Sciatic nerve (tissue), 2 donors: ENCODE measurements at regions not wholly inside any gene's neighbourhood (a gene's known extent, or its start where the extent isn't known, plus 50 kb on each side); places are given as distances from the start of the nearest gene placed in this dataset.

Experiments used
- ATAC-seq: fragments of 200-7000 bp; cut with Tn5 transposase; one replicate; pipeline ENCODE4 v1.9.1; 2020; ENCODE audit warnings: mild to moderate bottlenecking, moderate library complexity
- DNase-seq: peaks from one replicate; pipeline ENCODE4 v3.0.0-alpha.2; 2020; ENCODE audit warnings: low spot score
- intact Hi-C: fragments of 100-400 bp; cut with DNase I; formaldehyde crosslinking; loops from one replicate; pipeline ENCODE4 v1.14.2; 2022
- donor health status: DM: no; HTN: no; CAD: no.
- donor health status: DM: no; HTN: no; CAD: no.

DNA sequence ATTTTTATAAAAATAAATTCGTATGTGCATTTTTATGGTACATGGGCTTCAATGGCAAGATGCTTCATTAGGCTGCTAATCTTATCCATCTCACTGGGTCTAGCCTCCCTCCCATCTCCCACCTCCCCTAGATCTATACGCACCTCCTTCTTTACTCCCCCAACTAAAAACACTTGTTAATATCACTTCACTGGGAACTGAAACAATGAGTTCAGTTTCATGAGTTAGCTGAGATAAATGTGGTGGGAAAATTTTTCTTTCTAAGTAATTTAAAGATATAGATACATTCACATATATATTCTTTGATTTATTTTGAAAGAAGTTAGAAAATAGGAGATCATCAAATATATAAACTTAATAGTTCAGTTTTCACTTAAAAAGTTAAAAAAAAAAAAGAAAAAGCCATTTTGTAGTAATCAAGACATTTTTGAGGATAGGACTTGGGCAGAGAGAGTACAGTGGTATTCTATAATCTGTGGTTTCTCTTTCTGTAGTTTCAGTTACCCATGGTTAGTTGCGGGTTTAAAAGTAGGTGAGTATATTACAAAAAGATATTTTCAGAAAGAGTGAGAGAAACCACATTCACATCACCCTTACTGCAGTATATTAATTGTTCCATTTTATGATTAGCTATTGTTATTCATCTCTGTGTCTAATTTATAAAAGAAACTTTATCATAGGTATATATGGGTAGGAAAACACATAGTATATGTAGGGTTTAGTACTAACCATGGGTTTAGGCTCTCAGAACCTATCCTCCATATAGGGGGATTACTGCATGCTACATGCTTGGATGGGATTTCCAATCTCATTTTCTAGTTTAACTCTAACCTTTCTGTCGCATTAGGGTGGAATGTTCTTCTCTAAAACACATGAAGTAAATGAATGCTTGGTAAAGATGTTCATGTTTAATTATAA is 316.0 kb upstream of the CBLB start:
- ATAC-seq (no peak), DNase-seq (no peak)
- intact Hi-C loops = no loop called here

DNA sequence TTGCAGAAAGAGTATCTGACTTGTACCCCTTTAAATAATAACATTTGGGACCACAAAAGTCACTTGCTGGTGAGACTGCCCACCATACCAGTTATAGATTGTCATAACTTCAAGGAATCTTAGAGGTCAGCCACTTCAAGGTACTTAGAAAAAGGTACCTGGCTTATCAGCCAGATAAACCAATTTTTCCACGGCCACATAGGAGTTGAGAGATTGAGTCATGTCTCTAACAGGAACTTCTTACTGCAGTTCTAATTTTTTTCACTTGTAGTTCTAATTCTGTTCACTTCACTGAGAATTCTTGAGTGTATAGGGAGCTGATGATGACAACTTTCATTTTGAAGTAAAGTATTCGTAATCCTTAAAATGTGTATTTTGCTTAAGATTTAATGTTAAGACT is 317.1 kb upstream of the CBLB start:
- DNase-seq = no peak
- intact Hi-C loops = no loop called here
- no peak for ATAC-seq

DNA sequence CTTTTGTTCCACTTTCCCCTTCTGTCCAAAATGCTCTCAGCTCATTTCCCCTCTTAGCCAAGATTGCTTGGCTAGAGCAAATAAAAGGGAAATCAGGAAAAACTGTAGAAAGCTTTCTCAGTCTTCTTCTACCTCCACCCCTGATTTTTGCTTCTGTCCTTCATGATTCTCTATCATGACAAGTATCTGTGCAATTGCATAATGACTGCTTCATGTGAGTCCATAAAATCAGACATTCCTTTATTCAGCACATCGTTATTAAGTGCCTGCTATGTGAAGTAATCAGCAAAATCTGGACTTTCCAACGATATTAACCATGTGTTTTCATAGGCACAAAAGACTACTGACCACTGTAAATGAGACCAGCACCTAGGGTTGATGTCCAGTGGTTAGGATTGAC is 321.5 kb upstream of the CBLB start:
- intact Hi-C loops = no loop called here
- no peak for ATAC-seq
- no peak for DNase-seq

DNA sequence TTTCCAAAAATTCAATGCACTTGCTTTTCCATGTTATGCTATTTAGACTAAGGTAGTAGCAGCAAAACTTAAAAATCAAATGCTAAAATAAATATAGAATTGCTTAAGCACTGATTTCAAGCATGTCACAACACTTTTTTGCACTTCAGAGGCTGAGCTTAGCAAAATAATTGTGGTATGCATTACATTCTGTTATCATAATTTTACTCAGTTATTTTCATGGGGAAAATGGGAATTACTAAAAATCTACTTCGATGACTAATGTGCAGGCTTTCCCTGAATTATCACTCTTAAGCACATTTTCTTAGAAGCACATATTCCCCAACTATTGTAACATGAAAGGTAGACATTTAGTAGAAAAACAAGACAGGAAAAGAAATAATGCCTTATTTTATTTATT is 322.4 kb upstream of the CBLB start:
- no peak for ATAC-seq
- no peak for DNase-seq
- intact Hi-C loops = no loop called here

DNA sequence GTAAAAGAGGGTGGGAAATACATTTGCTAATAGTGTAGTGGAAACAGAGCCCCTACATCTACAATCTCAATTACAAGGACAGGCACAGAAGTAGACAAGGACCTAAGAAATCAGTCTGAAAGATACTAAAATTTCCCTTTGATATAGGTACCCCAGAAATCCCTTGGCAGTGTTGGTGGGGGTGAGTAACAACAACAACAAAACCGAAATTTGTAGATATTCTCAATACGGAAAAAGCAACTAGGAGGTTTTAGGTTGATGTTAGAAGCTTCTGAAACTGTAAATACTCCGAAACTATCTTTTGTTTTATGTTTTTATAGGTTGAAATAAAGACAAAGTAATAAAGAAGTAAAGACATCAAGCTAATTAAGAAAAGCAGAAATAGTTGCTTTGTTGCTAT is 323.1 kb upstream of the CBLB start:
- DNase-seq (no peak), ATAC-seq (no peak)
- intact Hi-C loops = no loop called here

DNA sequence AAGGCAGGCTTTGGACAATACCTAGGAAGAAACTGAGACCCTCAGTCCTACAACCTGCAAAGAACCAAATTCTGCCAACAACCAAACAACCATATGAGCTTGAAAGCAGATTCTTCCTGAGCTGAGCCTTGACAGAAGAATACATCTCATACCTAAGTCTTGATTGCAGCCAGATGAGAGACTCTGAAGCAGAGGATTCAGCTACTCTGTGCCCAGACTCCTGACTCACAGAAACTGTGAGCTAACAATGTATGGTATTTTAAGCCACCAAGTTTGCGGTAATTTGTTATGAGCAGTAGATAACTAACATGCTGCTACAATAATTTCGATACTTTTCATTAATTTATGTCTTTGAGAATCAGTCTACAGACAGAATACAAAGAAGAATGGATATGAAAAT is 325.1 kb upstream of the CBLB start:
- intact Hi-C loops = no loop called here
- DNase-seq = no peak
- ATAC-seq = no peak

DNA sequence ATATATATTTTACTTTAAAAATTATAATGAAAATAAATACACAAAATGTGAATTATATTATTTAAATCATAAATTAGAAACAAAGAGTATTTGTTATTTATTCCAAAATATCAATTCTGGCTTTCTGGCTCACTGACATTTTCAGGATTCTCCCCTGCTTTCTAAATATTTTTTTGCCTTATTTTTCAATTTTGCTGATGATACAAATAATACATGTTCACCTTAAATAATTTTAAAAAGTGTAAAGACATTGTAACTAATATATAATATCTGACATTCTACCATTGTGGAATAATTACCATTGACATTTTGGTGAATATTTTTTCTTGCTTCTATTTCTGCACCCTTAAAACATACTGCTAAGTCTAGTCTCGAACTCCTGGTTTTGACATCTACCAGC is 325.9 kb upstream of the CBLB start:
- ATAC-seq (no peak), DNase-seq (no peak)
- intact Hi-C loops = no loop called here

DNA sequence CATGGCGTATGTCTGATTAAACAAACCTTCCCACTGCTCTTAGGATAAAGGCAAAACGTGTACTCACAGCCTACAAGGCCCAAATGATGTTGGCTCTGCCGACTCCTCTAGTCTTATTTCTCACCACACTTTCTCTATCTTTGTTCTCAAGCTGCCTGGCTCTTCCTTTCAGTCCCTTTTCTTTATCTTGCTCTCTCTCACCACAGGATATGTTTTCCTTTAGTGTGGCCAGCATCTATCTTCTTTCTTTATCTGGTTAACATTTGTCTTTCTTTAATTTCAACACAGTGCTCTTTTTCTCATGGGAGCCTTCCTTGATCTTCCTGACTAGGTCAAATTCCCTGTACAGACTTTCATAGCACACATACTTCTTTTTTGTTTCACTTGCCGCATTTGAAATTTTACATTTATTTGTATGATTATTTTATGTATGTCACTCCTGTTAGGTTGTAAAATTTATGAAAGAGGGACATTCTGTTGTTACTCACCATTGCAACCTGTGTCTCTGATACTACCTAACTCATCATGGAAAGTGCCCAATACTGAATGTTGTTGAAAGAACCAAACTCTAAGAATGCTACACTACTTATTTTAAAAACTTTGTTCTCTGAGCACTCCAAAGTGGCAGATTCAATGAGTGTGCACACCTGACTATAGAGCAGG is 328.9 kb upstream of the CBLB start:
- ATAC-seq = no peak

DNA sequence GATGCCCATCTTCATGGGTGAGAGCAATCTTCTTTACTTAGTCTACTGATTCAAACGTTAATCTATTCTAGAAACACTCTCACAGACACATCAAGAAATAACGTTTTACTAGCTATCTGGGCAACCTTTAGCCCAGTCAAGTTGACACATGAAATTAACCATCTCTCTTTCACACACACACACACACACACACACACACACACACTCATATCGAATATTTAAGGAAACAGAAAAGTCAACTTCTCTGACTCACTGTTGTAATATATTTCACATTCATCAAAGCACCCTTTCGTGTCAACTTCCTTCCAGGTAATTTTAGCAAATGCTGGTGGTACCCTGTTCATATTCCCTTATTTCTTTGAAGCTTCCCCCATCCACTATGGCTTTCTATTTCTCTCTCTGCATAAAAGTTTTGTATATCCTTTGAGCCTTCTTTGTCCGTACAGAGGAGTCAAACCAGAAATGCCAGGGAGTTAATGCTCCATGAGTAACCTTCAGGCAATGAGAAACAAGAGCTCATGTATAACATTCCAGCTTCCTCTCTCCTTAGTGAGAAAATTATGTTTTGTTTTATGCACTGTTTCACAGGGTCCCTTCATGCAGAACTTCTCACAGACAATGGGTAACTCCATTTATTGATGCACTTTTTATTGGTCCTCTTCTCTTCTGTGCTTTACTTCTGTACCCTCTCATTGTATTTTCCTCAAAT is 335.5 kb upstream of the CBLB start:
- DNase-seq = no peak
- intact Hi-C loops = no loop called here

More for the DNA sequence above, 328.9 kb upstream of the CBLB start:
- no peak for DNase-seq
- intact Hi-C loops = no loop called here

DNA sequence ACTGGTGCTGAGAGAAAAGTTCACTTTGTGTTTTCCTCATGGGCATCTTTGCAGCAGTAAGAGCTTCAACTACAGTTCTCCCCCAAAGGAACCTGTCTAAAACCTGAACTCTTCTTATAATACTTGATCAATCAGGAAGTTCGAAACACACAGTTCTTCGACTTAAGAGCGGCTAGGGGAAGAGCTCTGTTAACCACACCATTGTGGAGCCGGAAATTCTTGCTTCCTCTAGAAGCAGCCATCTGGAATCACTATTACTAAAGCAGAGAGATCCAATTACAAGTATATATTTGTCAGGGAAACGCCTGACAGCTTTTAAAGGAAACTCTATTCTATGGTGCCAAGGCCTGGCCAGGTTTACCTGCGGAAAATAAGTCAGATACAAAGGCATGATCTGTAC is 337.3 kb upstream of the CBLB start:
- no peak for DNase-seq
- intact Hi-C loops = no loop called here
- ATAC-seq = peak; percentile 77

More for the DNA sequence above, 335.5 kb upstream of the CBLB start:
- no peak for ATAC-seq

DNA sequence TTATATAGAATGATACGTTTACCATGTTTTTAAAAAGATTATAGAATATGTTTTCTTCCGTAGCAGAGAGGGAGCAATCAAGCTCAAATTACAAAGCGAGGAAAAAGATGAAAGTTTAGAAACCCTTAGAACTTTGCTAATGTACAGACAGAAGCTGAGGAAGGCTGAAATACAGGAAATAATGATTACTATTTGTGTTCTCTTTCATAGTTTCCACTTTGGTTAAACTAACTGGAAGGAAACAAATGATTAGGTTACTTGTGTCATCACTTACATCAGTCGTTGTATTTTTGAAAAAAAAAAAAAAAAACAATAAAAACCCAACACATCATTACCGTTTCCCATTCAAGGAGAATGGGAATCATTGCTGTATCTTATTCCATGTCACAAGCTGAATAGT is 337.8 kb upstream of the CBLB start:
- DNase-seq (no peak), ATAC-seq (no peak)
- intact Hi-C loops = no loop called here

DNA sequence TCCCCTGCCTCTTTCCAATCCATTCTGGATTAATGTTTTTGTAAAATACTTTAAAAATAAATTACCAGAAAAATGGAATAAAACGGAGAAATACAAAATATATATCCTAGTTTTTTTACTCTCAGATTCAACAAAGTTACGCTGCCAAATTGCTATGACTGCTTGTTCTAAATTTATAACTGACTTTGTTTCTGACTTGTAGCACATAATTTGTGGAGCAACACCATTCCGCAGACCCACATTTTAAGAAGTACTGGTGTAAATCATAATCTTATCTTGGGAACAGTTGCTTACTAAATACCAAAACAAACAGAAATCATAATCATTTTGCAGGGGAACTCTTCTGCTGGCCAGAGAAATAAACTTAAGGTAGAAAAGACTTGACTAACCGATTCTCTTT is 339.4 kb upstream of the CBLB start:
- ATAC-seq = no peak
- intact Hi-C loops = no loop called here

DNA sequence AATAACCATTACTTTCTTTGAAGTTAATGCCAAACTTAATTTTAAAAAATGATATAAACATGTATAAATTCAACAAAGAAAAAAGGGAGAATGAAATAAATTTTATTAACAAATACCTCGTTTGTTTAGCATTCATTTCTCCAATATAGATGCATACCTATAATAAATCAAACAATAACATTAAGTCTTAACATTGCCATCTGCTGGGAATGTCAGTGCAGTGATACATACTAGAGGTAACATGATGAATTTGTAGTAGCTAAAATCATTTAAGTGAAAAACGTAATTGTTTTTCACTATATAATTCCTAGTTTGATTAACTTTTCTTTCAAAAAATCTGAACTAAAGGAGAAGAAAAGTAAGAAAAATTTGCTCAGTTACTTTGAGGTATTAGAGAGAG is 340.2 kb upstream of the CBLB start:
- ATAC-seq (no peak), DNase-seq (no peak)
- intact Hi-C loops = no loop called here

More for the DNA sequence above, 339.4 kb upstream of the CBLB start:
- no peak for DNase-seq

DNA sequence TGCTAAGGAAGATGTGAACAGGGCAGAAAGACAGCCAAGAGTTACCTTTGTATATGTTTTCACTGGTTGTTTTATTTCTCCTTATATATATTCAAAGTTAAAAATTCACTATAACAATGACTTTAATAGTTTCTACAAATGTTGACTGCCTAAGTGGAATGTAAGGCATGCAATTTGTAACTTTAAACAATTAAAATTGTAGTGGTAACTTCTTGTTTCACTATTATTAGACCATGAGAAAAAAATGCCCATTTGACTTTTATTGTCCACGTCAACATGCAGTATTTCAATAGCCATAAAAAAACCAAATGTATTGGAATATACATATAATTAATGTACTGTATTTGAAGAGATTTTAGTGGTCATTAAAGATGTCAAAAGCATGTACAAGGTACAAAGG is 340.7 kb upstream of the CBLB start:
- DNase-seq (no peak), ATAC-seq (no peak)
- intact Hi-C loops = no loop called here

DNA sequence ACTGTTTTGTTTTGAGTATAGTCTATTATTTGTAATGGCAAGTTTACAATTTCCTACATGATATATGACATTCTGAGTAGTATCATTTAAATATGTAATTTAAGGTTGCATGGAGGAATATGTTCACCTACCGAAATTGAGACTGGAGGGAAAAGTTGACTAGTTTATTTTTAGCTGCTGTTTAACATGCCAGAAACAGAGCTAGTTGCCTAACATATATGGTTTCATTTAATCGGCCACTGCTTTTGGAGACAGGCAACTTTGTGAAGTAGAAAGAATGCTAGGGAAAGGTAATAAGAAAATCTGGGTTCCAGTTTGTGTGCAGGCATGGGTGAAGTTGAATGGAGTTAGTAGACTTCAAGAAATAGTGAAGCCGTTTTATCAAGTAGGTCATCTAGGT is 342.1 kb upstream of the CBLB start:
- intact Hi-C loops = no loop called here
- ATAC-seq (no peak), DNase-seq (no peak)

DNA sequence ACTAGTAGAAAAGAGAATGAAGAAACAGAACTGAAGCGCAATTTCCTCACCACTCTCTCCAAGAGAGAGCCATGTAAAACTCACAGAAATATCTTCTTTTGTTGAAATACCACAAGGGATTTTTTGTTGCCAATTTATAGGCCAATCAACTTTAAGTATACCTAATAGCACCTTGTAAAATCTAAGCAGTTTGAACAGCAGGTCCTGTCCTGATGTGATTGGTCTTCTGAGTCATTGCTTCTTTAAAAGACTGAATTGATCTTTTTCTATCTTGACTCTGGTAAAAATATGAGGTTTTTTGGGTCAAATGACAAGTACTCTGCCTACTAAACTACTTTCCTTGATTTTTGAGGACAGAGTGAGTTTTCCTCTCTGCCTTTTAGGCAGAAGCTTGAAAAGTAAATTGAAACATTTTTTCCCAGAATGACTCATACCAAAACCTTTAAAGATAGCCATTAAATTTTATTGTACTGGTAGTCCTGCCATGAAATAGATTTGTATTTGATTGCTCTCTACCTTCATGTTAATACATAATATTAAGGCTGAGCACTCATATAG is 343.9 kb upstream of the CBLB start:
- no peak for DNase-seq
- intact Hi-C loops = no loop called here
- no peak for ATAC-seq

DNA sequence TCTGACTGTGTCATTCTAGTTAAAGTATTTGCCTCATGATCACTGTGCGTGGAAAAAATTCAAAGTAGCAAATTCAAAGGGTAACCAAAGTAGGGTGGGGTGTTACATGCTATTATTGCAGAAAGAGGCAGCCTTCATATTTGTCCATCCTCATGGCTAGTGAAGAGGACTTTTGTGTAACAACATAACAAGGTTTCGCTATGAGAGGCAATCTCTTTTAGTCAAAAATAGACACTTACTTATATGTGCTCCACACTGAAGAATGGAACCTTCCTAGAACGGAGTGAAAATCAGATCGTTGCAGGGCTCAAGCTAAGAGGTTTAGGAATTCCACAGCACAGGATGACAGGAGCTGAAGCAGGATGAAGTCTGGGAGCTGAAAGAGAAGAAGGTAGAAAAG is 345.1 kb upstream of the CBLB start:
- intact Hi-C loops = no loop called here
- DNase-seq (no peak), ATAC-seq (no peak)

DNA sequence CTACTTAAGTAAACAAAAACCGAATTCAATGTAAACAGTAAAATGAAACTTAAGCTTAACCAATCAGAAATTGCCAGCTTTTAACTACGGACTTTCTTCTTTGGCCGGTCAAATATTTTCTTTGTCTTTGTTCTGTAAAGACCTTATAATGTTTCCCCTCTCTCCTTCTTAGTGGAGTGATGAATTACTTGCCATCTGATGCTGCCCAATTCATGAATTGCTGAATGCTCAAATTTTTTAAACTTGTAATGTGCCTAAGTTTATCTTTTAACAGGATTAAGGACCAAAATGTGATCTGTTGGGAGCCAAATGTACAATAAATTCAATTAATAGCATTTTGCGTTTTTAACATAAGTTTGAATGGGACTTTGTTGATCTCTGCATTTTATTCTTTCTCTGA is 345.8 kb upstream of the CBLB start:
- intact Hi-C loops = no loop called here
- ATAC-seq = no peak
- DNase-seq = no peak

DNA sequence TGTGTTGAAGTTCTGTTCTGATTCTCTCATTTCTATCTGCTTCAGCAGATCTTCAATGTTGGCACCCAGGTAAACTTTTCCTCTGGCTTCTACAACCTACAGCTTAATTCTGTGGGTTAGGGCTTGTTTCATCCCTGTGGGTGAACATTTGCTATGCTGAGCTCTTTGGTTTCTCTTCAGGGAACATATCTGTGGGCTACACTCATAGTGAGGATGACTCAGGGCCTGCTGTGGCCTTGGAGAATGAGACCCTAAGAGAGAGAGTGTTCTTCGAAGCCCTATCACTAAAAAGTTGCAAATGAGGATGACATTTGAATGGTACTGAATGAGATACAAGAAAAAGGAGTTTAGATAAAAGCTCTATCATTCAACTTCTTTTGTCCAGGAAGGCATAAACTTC is 346.2 kb upstream of the CBLB start:
- intact Hi-C loops = no loop called here
- no peak for ATAC-seq
- no peak for DNase-seq

DNA sequence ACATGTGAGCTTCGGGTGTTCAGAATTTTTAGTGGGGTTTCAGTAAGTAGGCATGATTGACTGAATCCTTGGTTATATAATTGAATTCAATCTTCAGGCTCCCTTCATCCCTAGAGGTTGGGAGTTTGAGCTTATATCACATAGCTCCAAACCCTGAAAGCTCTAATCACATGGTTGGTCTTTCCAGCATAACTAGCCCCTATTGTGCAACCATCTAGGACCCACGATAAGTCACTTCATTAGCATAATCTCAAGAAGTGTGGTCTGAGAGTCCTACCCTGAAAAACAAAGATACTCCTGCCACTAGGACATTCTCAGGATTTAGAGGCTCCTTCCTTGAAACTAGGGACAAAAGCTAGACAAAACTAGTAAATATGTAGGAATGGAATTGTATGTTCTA is 348.9 kb upstream of the CBLB start:
- ATAC-seq = no peak
- no peak for DNase-seq
- intact Hi-C loops = no loop called here
